ENCODE measurements at regions not wholly inside any gene's neighbourhood (a gene's known extent, or its start where the extent isn't known, plus 50 kb on each side); places are given as distances from the start of the nearest gene placed in this dataset.

GRCh38 chr12:111222523-111222922 lies 146.4 kb downstream of the PHETA1 start:
- H3K4me1 Mint-ChIP-seq (ENCODE audit: low read depth): no peaks in the 10 kb centered on the region
- H3K9me3 Mint-ChIP-seq: no peaks in the 10 kb centered on the region
- DNase-seq: no peak
- TF ChIP-seq, protein P1, sequence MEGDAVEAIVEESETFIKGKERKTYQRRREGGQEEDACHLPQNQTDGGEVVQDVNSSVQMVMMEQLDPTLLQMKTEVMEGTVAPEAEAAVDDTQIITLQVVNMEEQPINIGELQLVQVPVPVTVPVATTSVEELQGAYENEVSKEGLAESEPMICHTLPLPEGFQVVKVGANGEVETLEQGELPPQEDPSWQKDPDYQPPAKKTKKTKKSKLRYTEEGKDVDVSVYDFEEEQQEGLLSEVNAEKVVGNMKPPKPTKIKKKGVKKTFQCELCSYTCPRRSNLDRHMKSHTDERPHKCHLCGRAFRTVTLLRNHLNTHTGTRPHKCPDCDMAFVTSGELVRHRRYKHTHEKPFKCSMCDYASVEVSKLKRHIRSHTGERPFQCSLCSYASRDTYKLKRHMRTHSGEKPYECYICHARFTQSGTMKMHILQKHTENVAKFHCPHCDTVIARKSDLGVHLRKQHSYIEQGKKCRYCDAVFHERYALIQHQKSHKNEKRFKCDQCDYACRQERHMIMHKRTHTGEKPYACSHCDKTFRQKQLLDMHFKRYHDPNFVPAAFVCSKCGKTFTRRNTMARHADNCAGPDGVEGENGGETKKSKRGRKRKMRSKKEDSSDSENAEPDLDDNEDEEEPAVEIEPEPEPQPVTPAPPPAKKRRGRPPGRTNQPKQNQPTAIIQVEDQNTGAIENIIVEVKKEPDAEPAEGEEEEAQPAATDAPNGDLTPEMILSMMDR (IDR thresholded peaks at IDR 0.05): no peak
- no peak overlapping the region for H3K27ac Mint-ChIP-seq
- H3K27me3 Mint-ChIP-seq (ENCODE audit: insufficient read depth): peaks cover 24% of the 10 kb centered on the region
- no peaks in the 10 kb centered on the region for H3K36me3 Mint-ChIP-seq (ENCODE audit: low read depth)
- no peak overlapping the region for H3K4me3 Mint-ChIP-seq

DNA sequence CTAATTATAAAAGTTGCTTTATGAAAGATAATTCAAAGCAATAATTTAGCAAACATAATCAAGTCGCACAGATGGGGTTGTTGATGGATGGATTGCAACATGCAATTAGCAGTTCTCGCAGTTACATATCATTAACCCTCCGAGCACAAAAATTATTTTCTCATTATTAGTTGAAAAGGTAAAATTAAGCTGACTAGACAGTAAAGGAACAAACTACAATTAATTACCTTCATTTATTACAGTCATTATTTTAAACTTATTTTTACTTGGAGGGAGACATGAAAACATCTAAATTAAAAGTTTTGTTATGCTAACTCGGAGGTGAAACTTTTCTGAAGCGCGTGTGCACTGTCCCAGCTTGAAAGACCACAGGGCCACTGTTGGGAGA lies 146.9 kb downstream of the PHETA1 start:
- H3K36me3 Mint-ChIP-seq (ENCODE audit: low read depth): no peaks in the 10 kb centered on the region
- no peak for DNase-seq
- H3K27me3 Mint-ChIP-seq (ENCODE audit: insufficient read depth): peaks cover 24% of the 10 kb centered on the region
- no peaks in the 10 kb centered on the region for H3K4me1 Mint-ChIP-seq (ENCODE audit: low read depth)
- no peak overlapping the region for H3K27ac Mint-ChIP-seq
- TF ChIP-seq, protein P1 (IDR thresholded peaks at IDR 0.05): no peak
- H3K9me3 Mint-ChIP-seq: no peaks in the 10 kb centered on the region
- no peak overlapping the region for H3K4me3 Mint-ChIP-seq

DNA sequence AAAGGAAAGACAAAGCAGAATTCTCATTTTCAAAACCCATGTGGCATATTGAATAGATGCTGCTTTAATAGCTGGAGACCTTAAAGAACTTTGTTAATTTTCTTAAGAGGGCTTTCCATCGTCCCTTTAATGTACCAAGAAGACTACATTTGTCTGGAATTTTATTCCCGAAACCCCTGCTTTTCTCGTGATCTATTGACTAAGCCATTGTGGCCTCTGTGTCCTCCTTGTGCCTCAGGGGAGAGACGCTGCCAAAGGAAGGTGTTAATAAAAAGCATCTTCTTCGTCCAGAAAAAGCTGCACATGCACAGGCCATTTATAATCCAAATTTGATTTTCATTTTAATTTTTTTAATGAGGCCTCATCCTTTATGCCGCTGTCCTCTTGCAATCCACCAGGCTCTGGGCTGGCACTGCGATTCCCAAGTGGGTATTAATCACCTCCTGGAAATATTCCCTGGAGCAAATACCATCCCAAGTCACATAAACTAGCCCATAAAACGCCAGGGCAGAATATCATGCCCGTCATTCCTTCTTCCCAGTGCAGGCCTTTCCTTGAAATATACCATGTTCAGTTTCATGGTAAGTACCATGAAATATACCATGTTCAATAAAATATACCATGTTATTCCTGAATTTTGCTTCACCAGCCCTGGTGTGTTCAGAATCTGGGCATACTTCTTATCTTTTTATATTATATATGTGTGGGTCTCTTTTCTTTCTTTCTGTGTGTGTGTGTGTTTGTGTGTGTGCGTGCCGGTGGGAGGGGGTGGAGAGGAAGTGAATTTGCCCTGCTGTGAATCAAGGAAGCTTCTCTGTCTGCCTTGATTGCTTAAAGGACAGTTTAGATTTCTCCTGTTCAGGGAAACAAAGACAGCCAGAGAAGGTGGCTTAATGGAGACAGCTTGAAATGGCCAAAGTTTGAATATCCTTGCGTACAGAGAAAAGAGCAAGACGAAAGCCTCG lies 147.6 kb downstream of the PHETA1 start:
- H3K27ac Mint-ChIP-seq: no peak overlapping the region
- DNase-seq: no peak
- peaks cover 25% of the 10 kb centered on the region for H3K27me3 Mint-ChIP-seq (ENCODE audit: insufficient read depth)
- no peaks in the 10 kb centered on the region for H3K36me3 Mint-ChIP-seq (ENCODE audit: low read depth)
- H3K9me3 Mint-ChIP-seq: no peaks in the 10 kb centered on the region
- H3K4me3 Mint-ChIP-seq: no peak overlapping the region
- TF ChIP-seq, protein P1 (IDR thresholded peaks at IDR 0.05): no peak
- H3K4me1 Mint-ChIP-seq (ENCODE audit: low read depth): no peaks in the 10 kb centered on the region

DNA sequence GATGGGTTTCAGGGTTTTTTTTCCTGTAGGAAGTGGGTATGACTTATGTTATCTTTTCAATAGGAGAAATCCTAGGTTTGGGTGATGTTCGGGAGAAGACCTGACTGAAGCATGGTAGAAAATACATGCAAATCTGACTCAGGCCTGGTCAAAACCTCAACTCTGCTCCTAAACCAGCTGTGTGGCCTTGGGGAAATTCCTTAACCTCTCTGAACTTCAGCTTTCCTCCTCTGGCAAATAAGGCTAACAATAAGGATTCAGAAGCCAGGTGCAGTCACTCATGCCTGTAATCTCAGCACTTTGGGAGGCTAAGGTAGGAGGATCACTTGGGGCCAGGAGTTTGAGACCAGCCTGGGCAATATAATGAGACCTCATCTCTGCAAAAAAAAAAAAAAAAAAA lies 148.5 kb downstream of the PHETA1 start:
- H3K9me3 Mint-ChIP-seq: no peaks in the 10 kb centered on the region
- no peak for DNase-seq
- H3K36me3 Mint-ChIP-seq (ENCODE audit: low read depth): no peaks in the 10 kb centered on the region
- peaks cover 26% of the 10 kb centered on the region for H3K27me3 Mint-ChIP-seq (ENCODE audit: insufficient read depth)
- H3K4me1 Mint-ChIP-seq (ENCODE audit: low read depth): no peaks in the 10 kb centered on the region
- H3K4me3 Mint-ChIP-seq: no peak overlapping the region
- TF ChIP-seq, protein P1 (IDR thresholded peaks at IDR 0.05): no peak
- H3K27ac Mint-ChIP-seq: no peak overlapping the region

DNA sequence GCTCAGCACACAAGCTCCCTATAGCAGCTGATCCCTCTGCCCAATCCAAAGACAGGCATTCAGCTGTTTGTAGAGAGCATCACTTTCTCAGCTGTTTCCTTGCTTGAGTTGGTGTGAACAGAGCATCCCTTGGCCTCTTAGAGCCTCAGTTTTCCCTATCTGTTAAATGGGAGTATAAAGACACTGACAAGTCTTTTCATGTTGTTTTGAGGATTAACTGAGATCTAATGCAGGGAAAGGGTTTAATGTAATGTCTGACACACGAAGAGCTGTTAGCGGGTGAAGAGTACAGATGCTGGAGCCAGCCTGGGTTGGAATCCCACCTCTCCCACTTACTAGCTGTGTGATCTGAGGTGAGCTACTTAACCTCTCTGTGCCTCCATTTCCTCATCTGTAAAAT lies 149.5 kb downstream of the PHETA1 start:
- H3K4me3 Mint-ChIP-seq: no peak overlapping the region
- no peaks in the 10 kb centered on the region for H3K36me3 Mint-ChIP-seq (ENCODE audit: low read depth)
- H3K4me1 Mint-ChIP-seq (ENCODE audit: low read depth): no peaks in the 10 kb centered on the region
- TF ChIP-seq, protein P1 (IDR thresholded peaks at IDR 0.05): no peak
- no peak overlapping the region for H3K27ac Mint-ChIP-seq
- DNase-seq: no peak
- H3K9me3 Mint-ChIP-seq: no peaks in the 10 kb centered on the region
- H3K27me3 Mint-ChIP-seq (ENCODE audit: insufficient read depth): peaks cover 29% of the 10 kb centered on the region
